KOPT-K1 (cell line): ENCODE measurements at regions not wholly inside any gene's neighbourhood (a gene's known extent, or its start where the extent isn't known, plus 50 kb on each side); places are given as distances from the start of the nearest gene placed in this dataset.
A peak's percentile ranks its signal among the peaks of the same experiment; 100 is the strongest.

Experiments used
- H3K27ac ChIP-seq: fragments of 200-600 bp; sonication (generic); 2 replicates; pipeline ENCODE4 v1.5.1; 2016; ENCODE audit warnings: antibody characterized with exemption, mild to moderate bottlenecking, low read depth, low read length; ENCODE audit not compliant: poor library complexity, severe bottlenecking
- H3K36me3 ChIP-seq: fragments of 200-600 bp; sonication (generic); 2 replicates; pipeline ENCODE4 v1.5.1; 2017; ENCODE audit warnings: antibody characterized with exemption, mild to moderate bottlenecking, low read length, moderate library complexity; ENCODE audit not compliant: insufficient read depth
- H3K9me3 ChIP-seq: fragments of 200-600 bp; sonication (generic); 2 replicates; pipeline ENCODE4 v1.5.1; 2017; ENCODE audit warnings: antibody characterized with exemption, low read length, mild to moderate bottlenecking; ENCODE audit not compliant: insufficient read depth, poor library complexity, severe bottlenecking

GRCh38 chr18:46246101-46246500 is 141.9 kb downstream of the HAUS1 start:
- Histone ChIP-seq H3K36me3 (peaks cover 25% of the 10 kb centered on the region), H3K27ac (no peak overlapping the region), H3K9me3 (no peaks in the 10 kb centered on the region)

GRCh38 chr18:46247942-46248341 is 143.8 kb downstream of the HAUS1 start:
- Histone ChIP-seq H3K27ac (no peak overlapping the region), H3K36me3 (peaks cover 28% of the 10 kb centered on the region), H3K9me3 (no peaks in the 10 kb centered on the region)

GRCh38 chr18:46250084-46250811 is 146.1 kb downstream of the HAUS1 start:
- H3K9me3 ChIP-seq: no peaks in the 10 kb centered on the region
- H3K36me3 ChIP-seq: peaks cover 47% of the 10 kb centered on the region
- H3K27ac ChIP-seq: peak overlapping the region; percentile 68

GRCh38 chr18:46250812-46251173 is 146.6 kb downstream of the HAUS1 start:
- Histone ChIP-seq H3K36me3 (peaks cover 52% of the 10 kb centered on the region), H3K9me3 (no peaks in the 10 kb centered on the region), H3K27ac (peak overlapping the region; percentile 68)

- Histone ChIP-seq H3K36me3 (peaks cover 57% of the 10 kb centered on the region), H3K27ac (no peak overlapping the region)
These were observed 148.6 kb downstream of the HAUS1 start for GRCh38 chr18:46252759-46253158.

GRCh38 chr18:46253498-46253897 is 149.3 kb downstream of the HAUS1 start:
- H3K27ac ChIP-seq: no peak overlapping the region
- H3K9me3 ChIP-seq: no peaks in the 10 kb centered on the region
- peaks cover 57% of the 10 kb centered on the region for H3K36me3 ChIP-seq

More at GRCh38 chr18:46252759-46253158, 148.6 kb downstream of the HAUS1 start:
- H3K9me3 ChIP-seq: no peaks in the 10 kb centered on the region

GRCh38 chr18:46256078-46256477 is 151.9 kb downstream of the HAUS1 start:
- Histone ChIP-seq H3K27ac (no peak overlapping the region), H3K36me3 (peaks cover 71% of the 10 kb centered on the region), H3K9me3 (no peaks in the 10 kb centered on the region)

GRCh38 chr18:46257366-46257765 is 153.2 kb downstream of the HAUS1 start:
- Histone ChIP-seq H3K27ac (no peak overlapping the region), H3K9me3 (no peaks in the 10 kb centered on the region)

GRCh38 chr18:46260016-46260878 is 156.1 kb downstream of the HAUS1 start:
- H3K27ac ChIP-seq: no peak overlapping the region
- H3K36me3 ChIP-seq: peaks cover 86% of the 10 kb centered on the region
- H3K9me3 ChIP-seq: no peaks in the 10 kb centered on the region

More at GRCh38 chr18:46257366-46257765, 153.2 kb downstream of the HAUS1 start:
- peaks cover 84% of the 10 kb centered on the region for H3K36me3 ChIP-seq

- Histone ChIP-seq H3K9me3 (no peaks in the 10 kb centered on the region), H3K36me3 (peaks cover 86% of the 10 kb centered on the region), H3K27ac (no peak overlapping the region)
These were observed 156.6 kb downstream of the HAUS1 start for GRCh38 chr18:46260879-46261143.

GRCh38 chr18:46261799-46262198 is 157.6 kb downstream of the HAUS1 start:
- Histone ChIP-seq H3K9me3 (no peaks in the 10 kb centered on the region), H3K36me3 (peaks cover 83% of the 10 kb centered on the region), H3K27ac (no peak overlapping the region)

- H3K36me3 ChIP-seq: peaks cover 82% of the 10 kb centered on the region
- no peak overlapping the region for H3K27ac ChIP-seq
- no peaks in the 10 kb centered on the region for H3K9me3 ChIP-seq
These were observed 158.7 kb downstream of the HAUS1 start for GRCh38 chr18:46262856-46263255.

- H3K9me3 ChIP-seq: no peaks in the 10 kb centered on the region
- peaks cover 92% of the 10 kb centered on the region for H3K36me3 ChIP-seq
- no peak overlapping the region for H3K27ac ChIP-seq
These were observed 160.1 kb downstream of the HAUS1 start for GRCh38 chr18:46264255-46264654.

- H3K9me3 ChIP-seq: no peaks in the 10 kb centered on the region
- no peak overlapping the region for H3K27ac ChIP-seq
- peaks cover 90% of the 10 kb centered on the region for H3K36me3 ChIP-seq
These were observed 161.3 kb downstream of the HAUS1 start for GRCh38 chr18:46265196-46266156.

GRCh38 chr18:46266473-46266872 is 162.3 kb downstream of the HAUS1 start:
- no peaks in the 10 kb centered on the region for H3K9me3 ChIP-seq
- H3K27ac ChIP-seq: no peak overlapping the region
- H3K36me3 ChIP-seq: peaks cover 84% of the 10 kb centered on the region
